ENCODE measurements at regions not wholly inside any gene's neighbourhood (a gene's known extent, or its start where the extent isn't known, plus 50 kb on each side); places are given as distances from the start of the nearest gene placed in this dataset.

DNA sequence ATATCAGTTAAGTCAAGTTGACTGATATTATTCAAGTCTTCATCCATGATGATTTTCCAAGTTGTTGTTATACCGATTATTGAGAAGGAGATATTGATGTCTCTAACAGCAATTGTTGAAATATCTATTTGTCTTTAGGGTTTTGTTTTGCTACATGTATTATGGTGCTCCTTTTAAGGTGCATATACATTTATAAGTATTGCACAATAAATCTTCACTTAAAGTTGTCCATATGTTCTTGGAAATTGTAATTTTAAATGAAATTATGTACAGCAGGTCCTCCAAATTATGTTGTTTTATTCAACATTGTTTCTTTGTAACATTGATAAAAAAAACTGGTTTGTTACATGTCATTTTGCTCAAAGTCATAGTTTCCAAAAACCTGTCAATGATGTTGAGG is 650.7 kb upstream of the CITED2 start:
- Mint-ChIP-seq H3K9me3 (ENCODE audit: unreplicated experiment) (peaks cover 2% of the 10 kb centered on the region), H3K4me1 (ENCODE audit: low read depth, unreplicated experiment) (no peaks in the 10 kb centered on the region), H3K4me3 (ENCODE audit: unreplicated experiment) (no peak overlapping the region), H3K27me3 (ENCODE audit: unreplicated experiment) (peaks cover 2% of the 10 kb centered on the region), H3K27ac (ENCODE audit: unreplicated experiment) (no peak overlapping the region), H3K36me3 (ENCODE audit: unreplicated experiment) (peaks cover 12% of the 10 kb centered on the region)
- TF ChIP-seq, protein P1, sequence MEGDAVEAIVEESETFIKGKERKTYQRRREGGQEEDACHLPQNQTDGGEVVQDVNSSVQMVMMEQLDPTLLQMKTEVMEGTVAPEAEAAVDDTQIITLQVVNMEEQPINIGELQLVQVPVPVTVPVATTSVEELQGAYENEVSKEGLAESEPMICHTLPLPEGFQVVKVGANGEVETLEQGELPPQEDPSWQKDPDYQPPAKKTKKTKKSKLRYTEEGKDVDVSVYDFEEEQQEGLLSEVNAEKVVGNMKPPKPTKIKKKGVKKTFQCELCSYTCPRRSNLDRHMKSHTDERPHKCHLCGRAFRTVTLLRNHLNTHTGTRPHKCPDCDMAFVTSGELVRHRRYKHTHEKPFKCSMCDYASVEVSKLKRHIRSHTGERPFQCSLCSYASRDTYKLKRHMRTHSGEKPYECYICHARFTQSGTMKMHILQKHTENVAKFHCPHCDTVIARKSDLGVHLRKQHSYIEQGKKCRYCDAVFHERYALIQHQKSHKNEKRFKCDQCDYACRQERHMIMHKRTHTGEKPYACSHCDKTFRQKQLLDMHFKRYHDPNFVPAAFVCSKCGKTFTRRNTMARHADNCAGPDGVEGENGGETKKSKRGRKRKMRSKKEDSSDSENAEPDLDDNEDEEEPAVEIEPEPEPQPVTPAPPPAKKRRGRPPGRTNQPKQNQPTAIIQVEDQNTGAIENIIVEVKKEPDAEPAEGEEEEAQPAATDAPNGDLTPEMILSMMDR (IDR thresholded peaks at IDR 0.05; ENCODE audit: partially characterized antibody, unreplicated experiment) = no peak
- DNase-seq = no peak

DNA sequence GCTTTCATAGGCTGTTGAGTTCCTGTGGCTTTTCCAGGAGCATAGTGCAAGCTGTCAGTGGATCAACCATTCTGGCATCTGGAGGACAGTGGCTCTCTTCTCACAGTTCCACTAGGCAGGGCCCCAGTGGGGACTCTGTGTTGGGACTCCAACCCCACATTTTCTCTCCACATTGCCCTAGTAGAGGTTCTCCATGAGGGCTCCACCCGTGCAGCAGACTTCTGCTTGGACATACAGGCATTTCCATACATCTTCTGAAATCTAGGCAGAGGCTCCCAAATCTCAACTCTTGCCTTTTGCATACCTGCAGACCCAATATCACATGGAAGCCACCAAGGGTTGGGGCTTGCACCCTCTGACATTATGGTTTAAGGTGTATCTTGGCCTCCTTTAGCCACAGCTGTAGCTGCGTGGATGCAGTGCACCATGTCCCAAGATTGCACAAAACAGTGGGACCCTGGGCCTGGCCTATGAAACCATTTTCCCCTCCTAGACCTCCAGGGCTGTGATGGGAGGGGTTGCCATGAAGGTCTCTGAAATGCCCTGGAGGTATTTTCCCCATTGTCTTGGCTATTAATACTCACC is 645.9 kb upstream of the CITED2 start:
- peaks cover 16% of the 10 kb centered on the region for H3K36me3 Mint-ChIP-seq (ENCODE audit: unreplicated experiment)
- no peaks in the 10 kb centered on the region for H3K4me1 Mint-ChIP-seq (ENCODE audit: low read depth, unreplicated experiment)
- no peak for DNase-seq
- no peak overlapping the region for H3K4me3 Mint-ChIP-seq (ENCODE audit: unreplicated experiment)
- peaks cover 2% of the 10 kb centered on the region for H3K9me3 Mint-ChIP-seq (ENCODE audit: unreplicated experiment)
- H3K27me3 Mint-ChIP-seq (ENCODE audit: unreplicated experiment) = peaks cover 2% of the 10 kb centered on the region
- no peak overlapping the region for H3K27ac Mint-ChIP-seq (ENCODE audit: unreplicated experiment)
- TF ChIP-seq, protein P1 (IDR thresholded peaks at IDR 0.05; ENCODE audit: partially characterized antibody, unreplicated experiment) = no peak

DNA sequence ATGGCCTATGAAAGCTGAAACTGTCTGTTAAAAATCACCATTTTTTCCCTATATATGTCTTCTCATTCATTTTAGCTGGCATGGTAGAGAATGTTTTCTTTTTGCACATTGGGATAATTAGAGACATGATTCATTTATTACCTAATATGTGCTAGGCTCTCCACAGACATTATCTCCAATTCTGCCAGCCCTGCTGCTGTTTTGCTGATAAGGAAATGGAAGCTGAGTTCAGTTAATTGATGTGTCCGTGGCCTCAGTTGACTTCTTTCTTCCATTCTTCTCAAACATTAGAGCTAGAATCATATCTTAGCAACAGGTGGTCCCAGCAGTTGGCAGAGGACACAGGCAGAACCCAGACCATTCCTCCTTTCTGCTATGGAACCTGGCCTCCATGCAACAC is 644.1 kb upstream of the CITED2 start:
- Mint-ChIP-seq H3K27me3 (ENCODE audit: unreplicated experiment) (peaks cover 2% of the 10 kb centered on the region), H3K27ac (ENCODE audit: unreplicated experiment) (no peak overlapping the region), H3K36me3 (ENCODE audit: unreplicated experiment) (peaks cover 16% of the 10 kb centered on the region), H3K4me3 (ENCODE audit: unreplicated experiment) (no peak overlapping the region), H3K9me3 (ENCODE audit: unreplicated experiment) (peaks cover 2% of the 10 kb centered on the region), H3K4me1 (ENCODE audit: low read depth, unreplicated experiment) (no peaks in the 10 kb centered on the region)
- no peak for DNase-seq
- TF ChIP-seq, protein P1 (IDR thresholded peaks at IDR 0.05; ENCODE audit: partially characterized antibody, unreplicated experiment) = no peak

DNA sequence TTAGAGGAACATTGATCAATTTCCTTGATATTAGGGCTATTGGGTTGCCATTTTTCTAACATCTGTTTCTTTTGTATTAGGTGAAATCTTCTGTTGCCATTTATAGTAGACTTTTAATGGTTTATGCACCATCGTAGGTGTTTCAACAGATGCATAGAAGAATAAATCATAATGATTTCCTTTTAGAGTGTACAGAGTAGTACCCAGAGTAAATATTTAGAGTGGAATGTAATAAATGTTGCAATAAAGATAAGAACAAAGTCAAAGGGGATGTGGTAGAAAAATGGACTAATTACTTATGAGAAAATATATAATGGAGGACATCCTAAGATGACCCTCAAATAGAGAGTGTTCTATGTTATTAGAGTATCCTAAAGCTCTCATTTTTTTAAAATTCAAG is 643.0 kb upstream of the CITED2 start:
- TF ChIP-seq, protein P1 (IDR thresholded peaks at IDR 0.05; ENCODE audit: partially characterized antibody, unreplicated experiment) = no peak
- Mint-ChIP-seq H3K4me1 (ENCODE audit: low read depth, unreplicated experiment) (no peaks in the 10 kb centered on the region), H3K4me3 (ENCODE audit: unreplicated experiment) (no peak overlapping the region), H3K9me3 (ENCODE audit: unreplicated experiment) (peaks cover 2% of the 10 kb centered on the region), H3K36me3 (ENCODE audit: unreplicated experiment) (peaks cover 16% of the 10 kb centered on the region), H3K27me3 (ENCODE audit: unreplicated experiment) (peaks cover 2% of the 10 kb centered on the region), H3K27ac (ENCODE audit: unreplicated experiment) (no peak overlapping the region)
- no peak for DNase-seq

DNA sequence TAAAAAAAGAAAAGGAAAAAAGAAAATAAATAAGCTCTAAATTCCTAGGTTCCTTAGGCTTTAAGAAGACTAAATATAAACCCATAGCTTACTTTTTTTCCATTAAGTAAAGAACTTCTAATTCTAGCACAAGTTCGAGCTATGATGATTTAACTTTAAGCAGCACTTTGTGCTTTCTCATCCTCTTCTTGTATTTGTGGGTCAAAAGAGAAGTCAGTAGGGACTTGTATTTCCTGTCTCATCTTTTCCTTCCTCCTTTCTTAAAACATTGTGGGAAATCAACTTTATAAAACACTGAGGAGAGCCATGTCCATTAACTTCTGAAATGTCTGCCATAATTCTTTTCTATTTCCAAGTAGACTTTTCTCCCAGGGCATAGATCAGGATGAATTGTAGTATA is 637.7 kb upstream of the CITED2 start:
- TF ChIP-seq, protein P1 (IDR thresholded peaks at IDR 0.05; ENCODE audit: partially characterized antibody, unreplicated experiment) = no peak
- H3K27ac Mint-ChIP-seq (ENCODE audit: unreplicated experiment) = no peak overlapping the region

More for the DNA sequence above, 637.7 kb upstream of the CITED2 start:
- no peak for DNase-seq
- Mint-ChIP-seq H3K36me3 (ENCODE audit: unreplicated experiment) (peaks cover 6% of the 10 kb centered on the region), H3K4me3 (ENCODE audit: unreplicated experiment) (no peak overlapping the region), H3K27me3 (ENCODE audit: unreplicated experiment) (no peaks in the 10 kb centered on the region), H3K4me1 (ENCODE audit: low read depth, unreplicated experiment) (no peaks in the 10 kb centered on the region), H3K9me3 (ENCODE audit: unreplicated experiment) (no peaks in the 10 kb centered on the region)

Data from glutamatergic neuron (in vitro differentiated cells).